Fibroblast of the aortic adventitia (primary cell): ENCODE measurements at regions not wholly inside any gene's neighbourhood (a gene's known extent, or its start where the extent isn't known, plus 50 kb on each side); places are given as distances from the start of the nearest gene placed in this dataset.

Experiments used
- DNase-seq: peaks from one replicate; pipeline ENCODE4 v3.0.0-alpha.2; 2010; ENCODE audit warnings: low read depth
- H3K4me3 ChIP-seq: 2 replicates; pipeline ENCODE4 v1.5.1; 2011; ENCODE audit warnings: low read depth, mild to moderate bottlenecking, control low read depth, low read length, moderate library complexity
- CTCF ChIP-seq: IDR thresholded peaks from 2 replicates; pipeline ENCODE4 v1.5.1; 2011; ENCODE audit warnings: mild to moderate bottlenecking, low read length, control low read depth, inconsistent platforms; ENCODE audit not compliant: insufficient read depth

- no peak for DNase-seq
- TF ChIP-seq CTCF, result no peak
- no peak overlapping the region for H3K4me3 ChIP-seq
Observed at GRCh38 chr5:7955476-7955875, 86.5 kb downstream of the MTRR start.

GRCh38 chr5:7957329-7957728, 88.4 kb downstream of the MTRR start:
- H3K4me3 ChIP-seq, result no peak overlapping the region
- TF ChIP-seq CTCF, result no peak
- no peak for DNase-seq

- H3K4me3 ChIP-seq, result no peak overlapping the region
- TF ChIP-seq CTCF, result no peak
- DNase-seq, result no peak
Observed at GRCh38 chr5:7960142-7960541, 91.2 kb downstream of the MTRR start.

GRCh38 chr5:7961540-7961939, 92.6 kb downstream of the MTRR start:
- DNase-seq, result no peak
- TF ChIP-seq CTCF, result no peak
- no peak overlapping the region for H3K4me3 ChIP-seq

GRCh38 chr5:7970816-7971215, 101.9 kb downstream of the MTRR start:
- H3K4me3 ChIP-seq, result no peak overlapping the region
- TF ChIP-seq CTCF, result no peak
- DNase-seq, result no peak

- no peak for DNase-seq
- no peak overlapping the region for H3K4me3 ChIP-seq
- no peak for TF ChIP-seq CTCF
Observed at GRCh38 chr5:7976411-7977190, 107.7 kb downstream of the MTRR start.

GRCh38 chr5:7978114-7978513, 109.2 kb downstream of the MTRR start:
- no peak for TF ChIP-seq CTCF
- DNase-seq, result no peak
- H3K4me3 ChIP-seq, result no peak overlapping the region
